Astrocyte (in vitro differentiated cells and primary cell): ENCODE measurements at regions not wholly inside any gene's neighbourhood (a gene's known extent, or its start where the extent isn't known, plus 50 kb on each side); places are given as distances from the start of the nearest gene placed in this dataset.

ENCODE experiments used
- CTCF ChIP-seq: IDR thresholded peaks from 2 replicates; pipeline ENCODE4 v1.5.1; 2011; ENCODE audit warnings: low read depth, mild to moderate bottlenecking, inconsistent platforms, low read length, moderate library complexity; ENCODE audit not compliant: insufficient read depth
- EZH2 ChIP-seq: IDR thresholded peaks from 2 replicates; pipeline ENCODE4 v1.6.1; 2012; ENCODE audit warnings: mild to moderate bottlenecking, low read length, inconsistent platforms; ENCODE audit not compliant: insufficient read depth

GRCh38 chr12:27140478-27140969, 58.1 kb upstream of the C12orf71 start:
- TF ChIP-seq CTCF = no peak
- TF ChIP-seq EZH2 = no peak
